ENCODE measurements at regions not wholly inside any gene's neighbourhood (a gene's known extent, or its start where the extent isn't known, plus 50 kb on each side); places are given as distances from the start of the nearest gene placed in this dataset.
A peak's percentile ranks its signal among the peaks of the same experiment; 100 is the strongest.

GRCh38 chr10:83961620-83962019 lies 177.7 kb upstream of the GHITM start:
- peak in 2 of 5 donors; percentile 21 to 22 for DNase-seq
- intact Hi-C loops (cut with DNase I), result no loop called here
- no peak overlapping the region for H3K9ac ChIP-seq (ENCODE audit: low read length in 3 of 3)

GRCh38 chr10:83963446-83963845 lies 175.9 kb upstream of the GHITM start:
- Histone ChIP-seq H3K27ac (ENCODE audit: low read depth in 2 of 2, low read length in 2 of 2) (no peak overlapping the region), H3K4me3 (ENCODE audit: low read length in 3 of 3) (no peak overlapping the region), H3K36me3 (ENCODE audit: control insufficient read depth in 2 of 3, insufficient read depth in 3 of 3, low read length in 3 of 3) (no peaks in the 10 kb centered on the region), H3K9me3 (ENCODE audit: control insufficient read depth in 2 of 3, insufficient read depth in 1 of 3, low read length in 3 of 3) (no peaks in the 10 kb centered on the region), H3K27me3 (ENCODE audit: control insufficient read depth, insufficient read depth, low read length) (no peaks in the 10 kb centered on the region), H3K4me1 (ENCODE audit: control insufficient read depth in 2 of 3, insufficient read depth in 2 of 3, low read depth in 1 of 3, low read length in 3 of 3) (no peaks in the 10 kb centered on the region), H3K9ac (ENCODE audit: low read length in 3 of 3) (no peak overlapping the region)
- FAIRE-seq (no peak), DNase-seq (no peak)
- TF ChIP-seq, protein P1, sequence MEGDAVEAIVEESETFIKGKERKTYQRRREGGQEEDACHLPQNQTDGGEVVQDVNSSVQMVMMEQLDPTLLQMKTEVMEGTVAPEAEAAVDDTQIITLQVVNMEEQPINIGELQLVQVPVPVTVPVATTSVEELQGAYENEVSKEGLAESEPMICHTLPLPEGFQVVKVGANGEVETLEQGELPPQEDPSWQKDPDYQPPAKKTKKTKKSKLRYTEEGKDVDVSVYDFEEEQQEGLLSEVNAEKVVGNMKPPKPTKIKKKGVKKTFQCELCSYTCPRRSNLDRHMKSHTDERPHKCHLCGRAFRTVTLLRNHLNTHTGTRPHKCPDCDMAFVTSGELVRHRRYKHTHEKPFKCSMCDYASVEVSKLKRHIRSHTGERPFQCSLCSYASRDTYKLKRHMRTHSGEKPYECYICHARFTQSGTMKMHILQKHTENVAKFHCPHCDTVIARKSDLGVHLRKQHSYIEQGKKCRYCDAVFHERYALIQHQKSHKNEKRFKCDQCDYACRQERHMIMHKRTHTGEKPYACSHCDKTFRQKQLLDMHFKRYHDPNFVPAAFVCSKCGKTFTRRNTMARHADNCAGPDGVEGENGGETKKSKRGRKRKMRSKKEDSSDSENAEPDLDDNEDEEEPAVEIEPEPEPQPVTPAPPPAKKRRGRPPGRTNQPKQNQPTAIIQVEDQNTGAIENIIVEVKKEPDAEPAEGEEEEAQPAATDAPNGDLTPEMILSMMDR (IDR thresholded peaks at IDR 0.05; ENCODE audit: borderline replicate concordance, extremely low read depth, insufficient read depth), result no peak
- intact Hi-C loops (cut with DNase I), result no loop called here

More at GRCh38 chr10:83961620-83962019, 177.7 kb upstream of the GHITM start:
- Histone ChIP-seq H3K4me3 (ENCODE audit: low read length in 3 of 3) (no peak overlapping the region), H3K36me3 (ENCODE audit: control insufficient read depth in 2 of 3, insufficient read depth in 3 of 3, low read length in 3 of 3) (no peaks in the 10 kb centered on the region), H3K9me3 (ENCODE audit: control insufficient read depth in 2 of 3, insufficient read depth in 1 of 3, low read length in 3 of 3) (no peaks in the 10 kb centered on the region), H3K27ac (ENCODE audit: low read depth in 2 of 2, low read length in 2 of 2) (no peak overlapping the region), H3K4me1 (ENCODE audit: control insufficient read depth in 2 of 3, insufficient read depth in 2 of 3, low read depth in 1 of 3, low read length in 3 of 3) (no peaks in the 10 kb centered on the region), H3K27me3 (ENCODE audit: control insufficient read depth, insufficient read depth, low read length) (no peaks in the 10 kb centered on the region)
- FAIRE-seq, result no peak
- TF ChIP-seq, protein P1 (IDR thresholded peaks at IDR 0.05; ENCODE audit: borderline replicate concordance, extremely low read depth, insufficient read depth), result no peak

DNA sequence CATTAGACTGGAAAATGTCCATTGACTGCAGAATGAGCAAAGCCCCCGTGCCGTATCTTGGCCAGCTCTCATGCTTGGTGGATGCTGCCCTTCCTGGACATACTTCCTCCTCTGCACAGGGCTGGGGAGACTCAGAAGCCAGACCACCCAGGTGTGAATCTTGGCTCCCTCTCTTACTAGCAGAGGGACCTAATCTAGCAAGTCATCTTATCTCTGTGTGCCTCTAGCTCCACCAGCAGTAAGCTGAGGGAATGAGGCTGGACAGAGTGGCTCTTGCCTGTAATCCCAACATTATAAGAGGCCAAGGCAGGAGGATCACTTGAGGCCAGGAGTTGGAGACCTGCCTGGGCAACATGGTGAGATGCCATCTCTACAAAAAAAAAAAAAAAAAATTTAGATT lies 173.8 kb upstream of the GHITM start:
- H3K27ac ChIP-seq (ENCODE audit: low read depth in 2 of 2, low read length in 2 of 2), result no peak overlapping the region
- no peak overlapping the region for H3K4me3 ChIP-seq (ENCODE audit: low read length in 3 of 3)
- no peaks in the 10 kb centered on the region for H3K9me3 ChIP-seq (ENCODE audit: control insufficient read depth in 2 of 3, insufficient read depth in 1 of 3, low read length in 3 of 3)
- FAIRE-seq, result no peak
- TF ChIP-seq, protein P1 (IDR thresholded peaks at IDR 0.05; ENCODE audit: borderline replicate concordance, extremely low read depth, insufficient read depth), result no peak
- no peaks in the 10 kb centered on the region for H3K36me3 ChIP-seq (ENCODE audit: control insufficient read depth in 2 of 3, insufficient read depth in 3 of 3, low read length in 3 of 3)
- intact Hi-C loops (cut with DNase I), result no loop called here
- DNase-seq, result no peak
- no peak overlapping the region for H3K9ac ChIP-seq (ENCODE audit: low read length in 3 of 3)
- no peaks in the 10 kb centered on the region for H3K4me1 ChIP-seq (ENCODE audit: control insufficient read depth in 2 of 3, insufficient read depth in 2 of 3, low read depth in 1 of 3, low read length in 3 of 3)
- H3K27me3 ChIP-seq (ENCODE audit: control insufficient read depth, insufficient read depth, low read length), result no peaks in the 10 kb centered on the region

DNA sequence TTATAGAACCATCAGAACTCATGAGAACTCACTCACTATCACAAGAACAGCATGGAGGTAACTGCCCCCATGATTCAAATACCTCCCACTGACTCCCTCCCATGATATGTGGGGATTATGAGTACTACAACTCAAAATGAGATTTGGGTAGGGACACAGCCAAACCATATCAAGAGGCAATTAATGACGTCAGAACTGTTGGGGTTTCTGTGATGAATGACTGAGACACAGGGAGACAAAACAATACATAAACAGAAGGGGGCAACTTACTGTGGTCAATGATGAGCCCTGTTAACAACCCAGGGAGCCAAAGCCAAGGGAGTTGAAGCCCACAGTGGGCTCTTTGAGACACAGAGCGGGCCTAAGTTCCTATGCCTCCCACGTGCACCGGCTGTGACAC lies 171.3 kb upstream of the GHITM start:
- TF ChIP-seq, protein P1 (IDR thresholded peaks at IDR 0.05; ENCODE audit: borderline replicate concordance, extremely low read depth, insufficient read depth), result no peak
- intact Hi-C loops (cut with DNase I), result no loop called here
- no peak overlapping the region for H3K9ac ChIP-seq (ENCODE audit: low read length in 3 of 3)
- no peaks in the 10 kb centered on the region for H3K27me3 ChIP-seq (ENCODE audit: control insufficient read depth, insufficient read depth, low read length)
- DNase-seq, result no peak
- H3K9me3 ChIP-seq (ENCODE audit: control insufficient read depth in 2 of 3, insufficient read depth in 1 of 3, low read length in 3 of 3), result no peaks in the 10 kb centered on the region
- no peaks in the 10 kb centered on the region for H3K36me3 ChIP-seq (ENCODE audit: control insufficient read depth in 2 of 3, insufficient read depth in 3 of 3, low read length in 3 of 3)
- no peak overlapping the region for H3K4me3 ChIP-seq (ENCODE audit: low read length in 3 of 3)
- no peaks in the 10 kb centered on the region for H3K4me1 ChIP-seq (ENCODE audit: control insufficient read depth in 2 of 3, insufficient read depth in 2 of 3, low read depth in 1 of 3, low read length in 3 of 3)
- H3K27ac ChIP-seq (ENCODE audit: low read depth in 2 of 2, low read length in 2 of 2), result no peak overlapping the region
- no peak for FAIRE-seq
